SU-DHL-6 (cell line): ENCODE measurements at regions not wholly inside any gene's neighbourhood (a gene's known extent, or its start where the extent isn't known, plus 50 kb on each side); places are given as distances from the start of the nearest gene placed in this dataset.

Experiments
- EZH2phosphoT487 ChIP-seq: fragments of 200-600 bp; sonication (generic), shearing (Covaris generic); conservative IDR thresholded peaks from 2 replicates; pipeline ENCODE4 v1.6.1; 2018; ENCODE audit warnings: mild to moderate bottlenecking, antibody characterized with exemption, low read length, moderate library complexity, mixed read lengths
- TF ChIP-seq, protein P1 (sequence below): fragments of 200-600 bp; sonication (generic); IDR thresholded peaks from one replicate; pipeline ENCODE4 v1.5.1; 2017; ENCODE audit warnings: antibody characterized with exemption, mild to moderate bottlenecking, low read length, moderate library complexity; ENCODE audit not compliant: insufficient read depth, poor library complexity, severe bottlenecking

DNA sequence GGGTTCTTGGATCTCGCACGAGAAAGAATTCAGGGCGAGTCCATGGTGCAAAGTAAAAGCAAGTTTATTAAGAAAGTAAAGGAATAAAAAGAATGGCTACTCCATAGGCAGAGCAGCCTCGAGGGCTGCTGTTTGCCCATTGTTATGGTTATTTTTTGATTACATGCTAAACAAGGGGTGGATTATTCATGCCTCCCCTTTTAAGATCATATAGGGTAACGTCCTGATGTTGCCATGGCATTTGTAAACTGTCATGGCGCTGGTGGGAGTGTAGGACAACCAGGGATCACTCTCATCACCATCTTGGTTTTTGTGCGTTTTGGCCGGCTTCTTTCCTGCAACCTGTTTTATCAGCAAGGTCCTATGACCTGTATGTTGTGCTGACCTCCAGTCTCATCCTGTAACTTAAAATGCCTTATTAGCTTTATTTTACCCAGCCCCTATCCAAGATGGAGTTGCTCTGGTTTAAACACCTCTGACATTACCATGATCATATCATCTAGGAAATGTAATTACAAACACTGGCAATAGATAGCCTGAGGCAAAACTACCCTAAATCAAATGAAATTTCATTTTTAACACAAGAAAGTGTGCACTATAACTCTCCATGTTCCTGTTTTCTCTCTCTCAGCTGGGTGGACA, 94.3 kb upstream of the ATXN3L start:
- TF ChIP-seq, protein P1, sequence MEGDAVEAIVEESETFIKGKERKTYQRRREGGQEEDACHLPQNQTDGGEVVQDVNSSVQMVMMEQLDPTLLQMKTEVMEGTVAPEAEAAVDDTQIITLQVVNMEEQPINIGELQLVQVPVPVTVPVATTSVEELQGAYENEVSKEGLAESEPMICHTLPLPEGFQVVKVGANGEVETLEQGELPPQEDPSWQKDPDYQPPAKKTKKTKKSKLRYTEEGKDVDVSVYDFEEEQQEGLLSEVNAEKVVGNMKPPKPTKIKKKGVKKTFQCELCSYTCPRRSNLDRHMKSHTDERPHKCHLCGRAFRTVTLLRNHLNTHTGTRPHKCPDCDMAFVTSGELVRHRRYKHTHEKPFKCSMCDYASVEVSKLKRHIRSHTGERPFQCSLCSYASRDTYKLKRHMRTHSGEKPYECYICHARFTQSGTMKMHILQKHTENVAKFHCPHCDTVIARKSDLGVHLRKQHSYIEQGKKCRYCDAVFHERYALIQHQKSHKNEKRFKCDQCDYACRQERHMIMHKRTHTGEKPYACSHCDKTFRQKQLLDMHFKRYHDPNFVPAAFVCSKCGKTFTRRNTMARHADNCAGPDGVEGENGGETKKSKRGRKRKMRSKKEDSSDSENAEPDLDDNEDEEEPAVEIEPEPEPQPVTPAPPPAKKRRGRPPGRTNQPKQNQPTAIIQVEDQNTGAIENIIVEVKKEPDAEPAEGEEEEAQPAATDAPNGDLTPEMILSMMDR = no peak
- TF ChIP-seq EZH2phosphoT487 = no peak
